Uterus (tissue), 3 donors: ENCODE measurements at regions not wholly inside any gene's neighbourhood (a gene's known extent, or its start where the extent isn't known, plus 50 kb on each side); places are given as distances from the start of the nearest gene placed in this dataset.
"Not testable (repeated sequence)": the region's sequence is repeated elsewhere in the genome, so short reads cannot be mapped to it uniquely, and the experiment has no call there.

ENCODE experiments used
- DNase-seq, 2 donors: peaks; one replicate each; pipeline ENCODE4 v3.0.0-alpha.2; 2019 to 2020
- H3K27ac ChIP-seq, 2 donors: fragments of 200-600 bp; sonication (generic); 1 replicate in 1 of 2; 2 replicates in 1 of 2; pipeline ENCODE4 v1.5.1; 2016 to 2018
- H3K27me3 ChIP-seq, 2 donors: fragments of 200-600 bp; sonication (generic); one replicate each; pipeline ENCODE4 v1.5.1; 2018 to 2019; ENCODE audit warnings: control low read depth in 1 of 2
- H3K36me3 ChIP-seq, 2 donors: fragments of 200-600 bp; sonication (generic); one replicate each; pipeline ENCODE4 v1.5.1; 2019; ENCODE audit warnings: control low read depth in 1 of 2
- H3K4me1 ChIP-seq, 2 donors: fragments of 200-600 bp; sonication (generic); one replicate each; pipeline ENCODE4 v1.5.1; 2018 to 2019; ENCODE audit warnings: control low read depth in 1 of 2
- H3K4me3 ChIP-seq, 2 donors: fragments of 200-600 bp; sonication (generic); 1 replicate in 1 of 2; 2 replicates in 1 of 2; pipeline ENCODE4 v1.5.1; 2018 to 2019; ENCODE audit warnings: mild to moderate bottlenecking in 1 of 2
- H3K9me3 ChIP-seq, 2 donors: fragments of 200-600 bp; sonication (generic); one replicate each; pipeline ENCODE4 v1.5.1; 2019; ENCODE audit warnings: control low read depth in 1 of 2
- CTCF ChIP-seq, 4 experiments: fragments of 200-600 bp in 2 of 4; fragments of 450-650 bp in 2 of 4; sonication (generic) in 2 of 4; IDR thresholded peaks; one replicate each; pipeline ENCODE4 v1.5.1; 2016 to 2019; ENCODE audit warnings: antibody characterized with exemption in 4 of 4, mild to moderate bottlenecking in 2 of 4, moderate library complexity in 1 of 4
- POLR2A ChIP-seq, 2 donors: fragments of 450-650 bp; IDR thresholded peaks; one replicate each; pipeline ENCODE4 v1.6.1; 2016; ENCODE audit warnings: antibody characterized with exemption in 2 of 2, mild to moderate bottlenecking in 1 of 2, moderate library complexity in 1 of 2
- intact Hi-C: fragments of 100-400 bp; cut with DNase I; formaldehyde crosslinking; loops from one replicate; pipeline ENCODE4 v1.15.1; 2023; ENCODE audit warnings: low total_unique reads
- donor health status: DM: yes; HTN: yes; CAD: no.

GRCh38 chr2:130251535-130251872 lies 53.3 kb upstream of the TUBA3E start:
- no peak overlapping the region for H3K4me3 ChIP-seq
- H3K27ac ChIP-seq = no peak overlapping the region
- TF ChIP-seq CTCF (IDR thresholded peaks at IDR 0.05) (no peak), POLR2A (IDR thresholded peaks at IDR 0.05) (no peak)
- no peak for DNase-seq
- no peaks in the 10 kb centered on the region for H3K27me3 ChIP-seq
- H3K4me1 ChIP-seq = no peaks in the 10 kb centered on the region
- no peaks in the 10 kb centered on the region for H3K9me3 ChIP-seq
- intact Hi-C loops = no loop called here
- no peaks in the 10 kb centered on the region for H3K36me3 ChIP-seq

- H3K27ac ChIP-seq, H3K27me3 ChIP-seq, H3K4me3 ChIP-seq, H3K9me3 ChIP-seq, DNase-seq, H3K36me3 ChIP-seq, H3K4me1 ChIP-seq, intact Hi-C loops: not testable (repeated sequence)
Observed at GRCh38 chr2:130248355-130248754, 50.1 kb upstream of the TUBA3E start.
